HG02642 (cell line): ENCODE measurements at regions not wholly inside any gene's neighbourhood (a gene's known extent, or its start where the extent isn't known, plus 50 kb on each side); places are given as distances from the start of the nearest gene placed in this dataset.
"Not testable (repeated sequence)": the region's sequence is repeated elsewhere in the genome, so short reads cannot be mapped to it uniquely, and the experiment has no call there.

Experiments used
- ATAC-seq: cut with Tn5 transposase; IDR thresholded peaks from one replicate; pipeline ENCODE4 v1.9.1; 2021; ENCODE audit warnings: mild to moderate bottlenecking; ENCODE audit not compliant: unreplicated experiment, poor library complexity

- ATAC-seq = no peak
These were observed 421.6 kb upstream of the PIK3R1 start for GRCh38 chr5:67793966-67794365.

GRCh38 chr5:67793418-67793817, 422.1 kb upstream of the PIK3R1 start:
- no peak for ATAC-seq

DNA sequence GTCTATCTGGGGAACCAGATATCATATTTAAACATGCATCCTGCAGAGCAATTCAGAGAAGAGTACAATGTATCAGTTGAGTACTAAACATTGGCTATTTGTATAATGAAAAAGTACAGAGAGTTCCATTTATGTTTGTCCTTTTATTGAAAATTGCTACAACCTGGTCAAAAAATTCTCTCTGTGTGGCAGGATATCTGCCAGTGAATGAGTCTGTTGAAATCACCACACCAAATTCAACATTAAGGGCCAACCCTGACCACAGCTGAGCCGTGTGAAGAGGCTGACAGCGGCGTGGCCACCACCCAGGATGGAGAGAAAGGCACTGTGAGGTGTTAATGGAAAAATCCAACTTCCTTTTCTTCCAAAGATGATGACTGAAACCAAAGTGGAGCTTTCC, 422.7 kb upstream of the PIK3R1 start:
- ATAC-seq = no peak

DNA sequence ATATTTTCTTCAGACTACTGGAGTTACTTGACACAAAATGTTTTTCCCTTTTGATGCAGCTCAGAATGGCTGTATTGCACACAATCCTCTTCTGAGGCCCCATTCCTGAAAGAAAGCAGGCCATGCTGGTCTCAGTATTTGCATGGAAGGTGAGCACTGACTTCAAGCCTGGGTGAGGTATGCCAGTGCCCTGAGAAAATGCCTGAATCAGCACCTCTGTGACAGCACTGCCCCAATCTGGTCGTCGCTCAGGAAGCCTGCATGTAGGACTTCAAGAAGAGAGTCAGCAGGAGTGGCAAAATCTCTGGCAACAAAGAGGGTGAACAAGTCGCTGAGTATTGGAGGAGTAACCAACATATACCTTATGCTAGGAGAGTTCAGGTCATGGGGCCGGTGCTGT, 425.2 kb upstream of the PIK3R1 start:
- ATAC-seq = no peak

GRCh38 chr5:67779893-67780623, 435.5 kb upstream of the PIK3R1 start:
- ATAC-seq = not testable (repeated sequence)

DNA sequence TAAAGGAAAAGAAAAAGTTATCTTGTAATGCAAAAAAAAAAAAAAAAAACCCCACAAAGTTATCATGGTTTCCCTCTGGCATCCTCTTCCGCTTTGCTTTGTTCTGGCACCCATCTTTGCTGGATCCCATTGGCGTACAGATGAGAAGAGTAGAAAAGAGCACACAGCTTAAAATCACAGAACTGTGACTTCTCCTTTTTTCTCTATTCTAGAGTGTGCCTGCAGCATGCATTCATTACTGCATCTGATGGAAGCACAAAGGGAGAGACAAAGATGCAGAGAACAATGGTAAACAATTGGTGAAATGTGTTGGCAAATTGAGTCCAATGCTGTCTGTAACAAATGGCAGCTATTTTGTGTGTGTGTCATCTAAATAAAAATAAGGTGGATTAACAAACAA, 440.8 kb upstream of the PIK3R1 start:
- ATAC-seq = no peak

- ATAC-seq = no peak
These were observed 441.3 kb upstream of the PIK3R1 start for GRCh38 chr5:67774267-67774552.

DNA sequence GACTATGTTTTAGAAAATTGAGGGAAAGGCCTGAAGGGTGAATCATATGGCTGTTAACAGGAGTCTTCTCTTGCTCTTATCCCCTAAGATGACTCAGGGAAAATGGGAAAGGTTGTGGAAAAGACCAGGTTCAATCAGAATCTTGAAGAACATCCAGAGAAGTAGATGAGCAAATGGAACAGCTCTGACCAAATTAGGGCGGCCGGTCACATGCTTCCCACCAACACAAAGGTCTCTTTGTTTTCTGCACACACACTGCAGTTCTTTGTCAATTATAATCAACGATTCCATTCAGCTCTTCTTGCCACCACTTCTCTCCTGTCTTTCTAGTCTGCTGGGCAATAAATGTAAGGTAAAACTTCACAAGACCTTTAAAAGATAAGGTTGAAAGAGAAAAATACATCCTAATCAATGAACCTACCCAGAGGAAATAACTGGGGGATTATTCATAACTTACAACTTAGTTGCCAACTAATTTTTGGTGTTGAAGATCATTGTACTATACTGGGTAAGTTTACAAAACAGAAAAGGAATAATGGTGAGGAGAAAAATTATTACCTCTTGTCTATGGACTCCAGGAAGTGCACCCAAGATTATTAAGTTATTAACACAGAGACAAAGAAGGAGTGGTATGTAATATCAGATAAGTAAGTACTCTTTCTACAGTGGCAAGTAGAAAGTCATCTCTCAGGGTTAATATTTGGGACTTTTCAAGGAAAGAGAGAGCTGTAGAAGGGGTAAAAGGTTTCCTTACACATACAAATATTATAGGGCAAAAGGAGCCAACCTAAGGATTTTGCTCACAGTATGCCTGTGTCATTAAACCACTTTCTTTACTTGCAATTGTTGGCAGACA, 441.9 kb upstream of the PIK3R1 start:
- ATAC-seq = no peak

- ATAC-seq = no peak
These were observed 443.8 kb upstream of the PIK3R1 start for GRCh38 chr5:67771791-67772190.

DNA sequence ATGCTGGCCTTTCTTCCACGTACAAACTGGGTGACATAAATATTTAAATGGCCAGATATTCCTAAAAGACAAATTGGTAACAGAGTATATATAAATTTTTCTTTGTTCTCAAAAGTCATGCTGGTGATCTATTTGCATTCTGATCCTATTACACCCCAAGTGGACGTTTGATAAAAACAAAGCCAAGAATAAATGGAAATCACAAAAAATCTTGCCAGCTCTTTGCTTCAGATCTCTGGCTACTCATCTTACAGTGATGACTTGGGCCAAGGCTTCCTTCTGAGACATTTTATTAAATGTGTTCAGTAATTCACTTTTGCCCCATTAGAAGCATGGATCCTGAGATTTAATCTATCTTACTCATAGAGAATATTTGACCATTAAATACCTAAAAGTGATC, 444.3 kb upstream of the PIK3R1 start:
- ATAC-seq = no peak

GRCh38 chr5:67770431-67771025, 445.0 kb upstream of the PIK3R1 start:
- no peak for ATAC-seq

GRCh38 chr5:67765697-67766096, 449.9 kb upstream of the PIK3R1 start:
- ATAC-seq = no peak

DNA sequence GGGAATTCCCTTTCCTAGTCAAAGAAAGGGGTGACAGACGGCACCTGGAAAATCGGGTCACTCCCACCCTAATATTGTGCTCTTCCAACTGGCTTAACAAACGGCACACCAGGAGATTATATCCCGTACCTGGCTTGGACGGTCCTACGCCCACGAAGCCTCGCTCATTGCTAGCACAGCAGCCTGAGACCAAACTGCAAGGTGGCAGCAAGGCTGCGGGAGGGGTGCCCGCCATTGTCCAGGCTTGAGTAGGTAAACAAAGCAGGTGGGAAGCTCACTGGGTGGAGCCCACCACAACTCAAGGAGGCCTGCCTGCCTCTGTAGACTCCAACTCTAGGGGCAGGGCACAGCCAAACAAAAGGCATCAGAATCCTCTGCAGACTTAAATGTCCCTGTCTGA, 457.8 kb upstream of the PIK3R1 start:
- not testable (repeated sequence) for ATAC-seq

- no peak for ATAC-seq
These were observed 463.2 kb upstream of the PIK3R1 start for GRCh38 chr5:67752357-67752708.

GRCh38 chr5:67748165-67748690, 467.3 kb upstream of the PIK3R1 start:
- no peak for ATAC-seq

- ATAC-seq = no peak
These were observed 468.5 kb upstream of the PIK3R1 start for GRCh38 chr5:67747096-67747495.

DNA sequence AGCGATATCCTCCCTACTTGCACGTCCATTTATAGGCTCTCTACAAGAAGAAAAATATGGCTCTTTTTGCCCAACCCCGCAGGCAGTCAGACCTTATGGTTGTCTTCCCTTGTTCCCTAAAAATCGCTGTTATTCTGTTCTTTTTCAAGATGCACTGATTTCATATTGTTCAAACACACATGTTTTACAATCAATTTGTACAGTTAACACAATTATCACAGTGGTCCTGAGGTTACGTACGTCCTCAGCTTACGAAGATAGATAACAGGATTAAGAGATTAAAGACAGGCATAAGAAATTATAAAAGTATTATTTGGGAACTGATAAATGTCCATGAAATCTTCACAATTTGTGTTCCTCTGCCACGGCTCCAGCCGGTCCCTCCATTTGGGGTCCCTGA, 468.9 kb upstream of the PIK3R1 start:
- ATAC-seq = not testable (repeated sequence)

DNA sequence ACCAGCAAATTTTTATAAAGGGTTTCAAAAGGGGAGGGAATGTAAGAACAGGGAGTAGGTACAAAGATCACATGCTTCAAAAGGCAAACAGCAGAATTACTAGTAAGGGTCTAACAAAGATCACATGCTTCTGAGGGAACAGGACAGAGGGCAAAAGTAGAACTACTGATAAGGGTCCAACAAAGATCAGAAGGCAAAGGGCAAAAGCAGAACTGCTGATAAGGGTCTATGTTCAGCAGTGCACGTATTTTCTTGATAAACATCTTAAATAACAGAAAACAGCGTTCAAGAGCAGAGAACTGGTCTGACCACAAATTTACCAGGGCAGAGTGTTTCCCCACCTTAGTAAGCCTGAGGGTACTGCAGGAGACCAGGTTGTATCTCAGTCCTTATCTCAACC, 469.5 kb upstream of the PIK3R1 start:
- no peak for ATAC-seq

- ATAC-seq = no peak
These were observed 482.6 kb upstream of the PIK3R1 start for GRCh38 chr5:67732921-67733320.

GRCh38 chr5:67732471-67732870, 483.1 kb upstream of the PIK3R1 start:
- no peak for ATAC-seq

GRCh38 chr5:67731886-67732285, 483.7 kb upstream of the PIK3R1 start:
- ATAC-seq = no peak
